ENCODE measurements at regions not wholly inside any gene's neighbourhood (a gene's known extent, or its start where the extent isn't known, plus 50 kb on each side); places are given as distances from the start of the nearest gene placed in this dataset.

DNA sequence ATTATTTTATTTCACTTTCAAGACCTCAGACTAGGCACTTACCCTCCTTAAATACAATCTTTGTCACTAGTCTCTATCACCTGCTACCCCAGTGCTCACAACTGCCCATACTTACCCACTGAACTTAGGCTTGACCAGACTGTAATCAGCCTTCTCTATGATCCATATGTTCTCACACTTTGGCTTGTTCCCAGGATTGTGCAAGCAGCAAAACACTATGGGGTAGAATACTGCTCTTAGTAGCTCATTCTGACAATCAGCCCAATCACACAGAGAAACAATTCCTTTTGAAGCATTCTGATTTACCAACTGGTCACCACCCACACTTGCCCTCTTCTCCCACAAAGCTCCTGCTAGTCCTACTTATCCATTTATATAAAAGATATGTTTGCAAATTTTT lies 878.3 kb downstream of the FSTL5 start:
- H3K9ac ChIP-seq (ENCODE audit: low read length), result no peak overlapping the region
- no peak overlapping the region for H2AFZ ChIP-seq (ENCODE audit: low read depth, low read length)
- no peaks in the 10 kb centered on the region for H3K9me2 ChIP-seq (ENCODE audit: insufficient read depth, low read length)
- no peak overlapping the region for H3K4me2 ChIP-seq (ENCODE audit: low read length)
- H3K36me3 ChIP-seq (ENCODE audit: insufficient read depth, low read length), result no peaks in the 10 kb centered on the region
- H3K9me3 ChIP-seq (ENCODE audit: low read length), result no peaks in the 10 kb centered on the region
- H3K27ac ChIP-seq (ENCODE audit: low read length), result no peak overlapping the region
- no peaks in the 10 kb centered on the region for H3F3A ChIP-seq (ENCODE audit: insufficient read depth, low read length, poor library complexity, severe bottlenecking)
- no peaks in the 10 kb centered on the region for H3K79me2 ChIP-seq (replicated peaks; ENCODE audit: insufficient read depth, low read length)
- no peak overlapping the region for H3K4me3 ChIP-seq (ENCODE audit: low read length)
- TF ChIP-seq EP300 (conservative IDR thresholded peaks at IDR 0.05; ENCODE audit: poor library complexity, severe bottlenecking) (no peak), EZH2 (IDR thresholded peaks at IDR 0.05; ENCODE audit: borderline replicate concordance, insufficient read depth, low read length, poor library complexity, severe bottlenecking) (no peak), MXI1 (conservative IDR thresholded peaks at IDR 0.05; ENCODE audit: poor library complexity, severe bottlenecking) (no peak), POLR2AphosphoS5 (IDR thresholded peaks at IDR 0.05) (no peak), CTCF (IDR thresholded peaks at IDR 0.05; ENCODE audit: poor library complexity, severe bottlenecking) (no peak), TAF1 (IDR thresholded peaks at IDR 0.05; ENCODE audit: low read depth) (no peak), SMC3 (conservative IDR thresholded peaks at IDR 0.05; ENCODE audit: poor library complexity) (no peak), RAD21 (conservative IDR thresholded peaks at IDR 0.05) (no peak)
- TF ChIP-seq, protein P1, sequence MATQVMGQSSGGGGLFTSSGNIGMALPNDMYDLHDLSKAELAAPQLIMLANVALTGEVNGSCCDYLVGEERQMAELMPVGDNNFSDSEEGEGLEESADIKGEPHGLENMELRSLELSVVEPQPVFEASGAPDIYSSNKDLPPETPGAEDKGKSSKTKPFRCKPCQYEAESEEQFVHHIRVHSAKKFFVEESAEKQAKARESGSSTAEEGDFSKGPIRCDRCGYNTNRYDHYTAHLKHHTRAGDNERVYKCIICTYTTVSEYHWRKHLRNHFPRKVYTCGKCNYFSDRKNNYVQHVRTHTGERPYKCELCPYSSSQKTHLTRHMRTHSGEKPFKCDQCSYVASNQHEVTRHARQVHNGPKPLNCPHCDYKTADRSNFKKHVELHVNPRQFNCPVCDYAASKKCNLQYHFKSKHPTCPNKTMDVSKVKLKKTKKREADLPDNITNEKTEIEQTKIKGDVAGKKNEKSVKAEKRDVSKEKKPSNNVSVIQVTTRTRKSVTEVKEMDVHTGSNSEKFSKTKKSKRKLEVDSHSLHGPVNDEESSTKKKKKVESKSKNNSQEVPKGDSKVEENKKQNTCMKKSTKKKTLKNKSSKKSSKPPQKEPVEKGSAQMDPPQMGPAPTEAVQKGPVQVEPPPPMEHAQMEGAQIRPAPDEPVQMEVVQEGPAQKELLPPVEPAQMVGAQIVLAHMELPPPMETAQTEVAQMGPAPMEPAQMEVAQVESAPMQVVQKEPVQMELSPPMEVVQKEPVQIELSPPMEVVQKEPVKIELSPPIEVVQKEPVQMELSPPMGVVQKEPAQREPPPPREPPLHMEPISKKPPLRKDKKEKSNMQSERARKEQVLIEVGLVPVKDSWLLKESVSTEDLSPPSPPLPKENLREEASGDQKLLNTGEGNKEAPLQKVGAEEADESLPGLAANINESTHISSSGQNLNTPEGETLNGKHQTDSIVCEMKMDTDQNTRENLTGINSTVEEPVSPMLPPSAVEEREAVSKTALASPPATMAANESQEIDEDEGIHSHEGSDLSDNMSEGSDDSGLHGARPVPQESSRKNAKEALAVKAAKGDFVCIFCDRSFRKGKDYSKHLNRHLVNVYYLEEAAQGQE (IDR thresholded peaks at IDR 0.05; ENCODE audit: borderline replicate concordance), result no peak
- no peaks in the 10 kb centered on the region for H3K27me3 ChIP-seq (ENCODE audit: insufficient read depth, low read depth, low read length)
- H4K20me1 ChIP-seq (ENCODE audit: insufficient read depth), result no peaks in the 10 kb centered on the region

DNA sequence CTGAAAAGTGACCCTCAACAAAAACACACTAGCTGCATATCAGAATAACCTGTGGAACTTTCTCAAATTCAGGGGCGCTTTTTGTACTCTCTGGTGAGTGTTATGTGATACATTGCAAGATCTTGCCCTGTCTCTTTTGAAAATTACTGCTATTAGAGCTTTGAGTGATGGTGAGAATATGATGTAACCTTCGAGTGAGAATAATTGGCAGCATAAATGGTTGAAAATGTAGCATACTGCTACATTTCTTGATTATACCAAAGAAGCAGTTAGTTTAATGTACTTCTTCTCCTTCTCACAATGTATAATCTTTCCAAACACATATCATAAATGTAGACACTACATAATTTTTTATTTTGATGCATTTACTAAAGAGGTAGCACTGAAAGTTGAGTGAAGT lies 882.9 kb downstream of the FSTL5 start:
- H3K4me3 ChIP-seq (ENCODE audit: low read length), result no peak overlapping the region
- no peaks in the 10 kb centered on the region for H3K9me3 ChIP-seq (ENCODE audit: low read length)
- peak overlapping the region; percentile 38 for H3K27ac ChIP-seq (ENCODE audit: low read length)
- H3K79me2 ChIP-seq (replicated peaks; ENCODE audit: insufficient read depth, low read length), result no peaks in the 10 kb centered on the region
- no peaks in the 10 kb centered on the region for H4K20me1 ChIP-seq (ENCODE audit: insufficient read depth)
- peak overlapping the region; percentile 30 for H3K4me2 ChIP-seq (ENCODE audit: low read length)
- H3K9ac ChIP-seq (ENCODE audit: low read length), result no peak overlapping the region
- H3K36me3 ChIP-seq (ENCODE audit: insufficient read depth, low read length), result no peaks in the 10 kb centered on the region
- no peaks in the 10 kb centered on the region for H3F3A ChIP-seq (ENCODE audit: insufficient read depth, low read length, poor library complexity, severe bottlenecking)
- TF ChIP-seq SMC3 (conservative IDR thresholded peaks at IDR 0.05; ENCODE audit: poor library complexity) (no peak), EP300 (conservative IDR thresholded peaks at IDR 0.05; ENCODE audit: poor library complexity, severe bottlenecking) (peak; percentile 90), CTCF (IDR thresholded peaks at IDR 0.05; ENCODE audit: poor library complexity, severe bottlenecking) (no peak), TAF1 (IDR thresholded peaks at IDR 0.05; ENCODE audit: low read depth) (no peak), POLR2AphosphoS5 (IDR thresholded peaks at IDR 0.05) (peak; percentile 85), MXI1 (conservative IDR thresholded peaks at IDR 0.05; ENCODE audit: poor library complexity, severe bottlenecking) (no peak)
- TF ChIP-seq, protein P1 (IDR thresholded peaks at IDR 0.05; ENCODE audit: borderline replicate concordance), result peak; percentile 53
- no peaks in the 10 kb centered on the region for H3K27me3 ChIP-seq (ENCODE audit: insufficient read depth, low read depth, low read length)
- H3K9me2 ChIP-seq (ENCODE audit: insufficient read depth, low read length), result no peaks in the 10 kb centered on the region
- no peak overlapping the region for H2AFZ ChIP-seq (ENCODE audit: low read depth, low read length)

All from neural cell (in vitro differentiated cells).